ENCODE measurements at regions not wholly inside any gene's neighbourhood (a gene's known extent, or its start where the extent isn't known, plus 50 kb on each side); places are given as distances from the start of the nearest gene placed in this dataset.
A peak's percentile ranks its signal among the peaks of the same experiment; 100 is the strongest.
"Not testable (repeated sequence)": the region's sequence is repeated elsewhere in the genome, so short reads cannot be mapped to it uniquely, and the experiment has no call there.

GRCh38 chr4:104549736-104550135 lies 55.0 kb upstream of the CXXC4 start:
- FAIRE-seq (no peak), DNase-seq (ENCODE audit: low spot score in 2 of 2) (no peak)

GRCh38 chr4:104559502-104559901 lies 64.8 kb upstream of the CXXC4 start:
- no peak for DNase-seq (ENCODE audit: low spot score in 2 of 2)
- no peak for FAIRE-seq

GRCh38 chr4:104571341-104571740 lies 76.6 kb upstream of the CXXC4 start:
- no peak for DNase-seq (ENCODE audit: low spot score in 2 of 2)
- no peak for FAIRE-seq

- FAIRE-seq: no peak
- DNase-seq (ENCODE audit: low spot score in 2 of 2): no peak
Measured at GRCh38 chr4:104574371-104574770, 79.7 kb upstream of the CXXC4 start.

GRCh38 chr4:104575278-104575677 lies 80.6 kb upstream of the CXXC4 start:
- DNase-seq (ENCODE audit: low spot score in 2 of 2): no peak
- no peak for FAIRE-seq

- peak; percentile 79 for FAIRE-seq
Measured at GRCh38 chr4:104577405-104577804, 82.7 kb upstream of the CXXC4 start.

GRCh38 chr4:104581476-104581875 lies 86.8 kb upstream of the CXXC4 start:
- DNase-seq (ENCODE audit: low spot score in 2 of 2); FAIRE-seq: not testable (repeated sequence)

More at GRCh38 chr4:104577405-104577804, 82.7 kb upstream of the CXXC4 start:
- DNase-seq (ENCODE audit: low spot score in 2 of 2): no peak

GRCh38 chr4:104582056-104582455 lies 87.4 kb upstream of the CXXC4 start:
- FAIRE-seq: not testable (repeated sequence)

GRCh38 chr4:104589264-104589868 lies 94.7 kb upstream of the CXXC4 start:
- FAIRE-seq (no peak), DNase-seq (ENCODE audit: low spot score in 2 of 2) (no peak)

More at GRCh38 chr4:104582056-104582455, 87.4 kb upstream of the CXXC4 start:
- not testable (repeated sequence) for DNase-seq (ENCODE audit: low spot score in 2 of 2)

- no peak for FAIRE-seq
- DNase-seq (ENCODE audit: low spot score in 2 of 2): no peak
Measured at GRCh38 chr4:104591510-104591911, 96.8 kb upstream of the CXXC4 start.

GRCh38 chr4:104592183-104592582 lies 97.5 kb upstream of the CXXC4 start:
- FAIRE-seq: no peak
- no peak for DNase-seq (ENCODE audit: low spot score in 2 of 2)

- DNase-seq (ENCODE audit: low spot score in 2 of 2) (no peak), FAIRE-seq (no peak)
Measured at GRCh38 chr4:104593019-104593418, 98.3 kb upstream of the CXXC4 start.

GRCh38 chr4:104596189-104596588 lies 101.5 kb upstream of the CXXC4 start:
- DNase-seq (ENCODE audit: low spot score in 2 of 2) (no peak), FAIRE-seq (no peak)

GRCh38 chr4:104615496-104615895 lies 120.8 kb upstream of the CXXC4 start:
- no peak for DNase-seq (ENCODE audit: low spot score in 2 of 2)
- no peak for FAIRE-seq

- DNase-seq (ENCODE audit: low spot score in 2 of 2) (no peak), FAIRE-seq (no peak)
Measured at GRCh38 chr4:104615926-104616325, 121.2 kb upstream of the CXXC4 start.

GRCh38 chr4:104616401-104616820 lies 121.7 kb upstream of the CXXC4 start:
- DNase-seq (ENCODE audit: low spot score in 2 of 2) (no peak), FAIRE-seq (no peak)

- DNase-seq (ENCODE audit: low spot score in 2 of 2): no peak
- FAIRE-seq: no peak
Measured at GRCh38 chr4:104625706-104626105, 131.0 kb upstream of the CXXC4 start.

- DNase-seq (ENCODE audit: low spot score in 2 of 2) (no peak), FAIRE-seq (no peak)
Measured at GRCh38 chr4:104629601-104630000, 134.9 kb upstream of the CXXC4 start.

- no peak for FAIRE-seq
Measured at GRCh38 chr4:104630272-104630671, 135.6 kb upstream of the CXXC4 start.

GRCh38 chr4:104631000-104631399 lies 136.3 kb upstream of the CXXC4 start:
- FAIRE-seq: no peak
- DNase-seq (ENCODE audit: low spot score in 2 of 2): no peak

More at GRCh38 chr4:104630272-104630671, 135.6 kb upstream of the CXXC4 start:
- no peak for DNase-seq (ENCODE audit: low spot score in 2 of 2)

GRCh38 chr4:104641418-104641817 lies 146.7 kb upstream of the CXXC4 start:
- FAIRE-seq: no peak

GRCh38 chr4:104642521-104642920 lies 147.8 kb upstream of the CXXC4 start:
- FAIRE-seq (no peak), DNase-seq (ENCODE audit: low spot score in 2 of 2) (no peak)

More at GRCh38 chr4:104641418-104641817, 146.7 kb upstream of the CXXC4 start:
- no peak for DNase-seq (ENCODE audit: low spot score in 2 of 2)

- no peak for FAIRE-seq
- DNase-seq (ENCODE audit: low spot score in 2 of 2): no peak
Measured at GRCh38 chr4:104643805-104644204, 149.1 kb upstream of the CXXC4 start.

All from frontal cortex (tissue), 3 donors.